GM23338 (cell line): ENCODE measurements at regions not wholly inside any gene's neighbourhood (a gene's known extent, or its start where the extent isn't known, plus 50 kb on each side); places are given as distances from the start of the nearest gene placed in this dataset.

Source experiments
- ATAC-seq: fragments of 200-7000 bp; cut with Tn5 transposase; 3 replicates; pipeline ENCODE4 v1.9.1; 2020
- DNase-seq: peaks from one replicate; pipeline ENCODE4 v3.0.0-alpha.2; 2015; ENCODE audit warnings: low spot score
- H2AFZ ChIP-seq: fragments of 200-600 bp; sonication (generic); 2 replicates; pipeline ENCODE4 v1.8.0; 2016; ENCODE audit warnings: antibody characterized with exemption, mild to moderate bottlenecking, moderate library complexity
- H3F3A ChIP-seq: fragments of 200-600 bp; sonication (generic); replicated peaks from 2 replicates; pipeline ENCODE4 v1.8.0; 2017; ENCODE audit warnings: antibody characterized with exemption, mixed run types, low read depth
- H3K27ac ChIP-seq: fragments of 200-600 bp; sonication (generic); 2 replicates; pipeline ENCODE4 v1.6.1; 2016; ENCODE audit warnings: low read depth
- H3K27me3 ChIP-seq: fragments of 200-600 bp; sonication (generic); 2 replicates; pipeline ENCODE4 v1.8.0; 2016; ENCODE audit warnings: mild to moderate bottlenecking, mixed run types, moderate library complexity; ENCODE audit not compliant: insufficient read depth
- H3K36me3 ChIP-seq: fragments of 200-600 bp; sonication (generic); 2 replicates; pipeline ENCODE4 v1.8.0; 2016; ENCODE audit warnings: mild to moderate bottlenecking; ENCODE audit not compliant: insufficient read depth
- H3K4me1 ChIP-seq: fragments of 200-600 bp; sonication (generic); 2 replicates; pipeline ENCODE4 v1.8.0; 2016; ENCODE audit warnings: mild to moderate bottlenecking, moderate library complexity; ENCODE audit not compliant: insufficient read depth
- H3K4me2 ChIP-seq: fragments of 200-600 bp; sonication (generic); 2 replicates; pipeline ENCODE4 v1.7.1; 2017; ENCODE audit warnings: mixed run types
- H3K4me3 ChIP-seq: fragments of 200-600 bp; sonication (generic); 2 replicates; pipeline ENCODE4 v1.6.1; 2016; ENCODE audit warnings: mixed run types
- H3K79me2 ChIP-seq: fragments of 200-600 bp; sonication (generic); replicated peaks from 2 replicates; pipeline ENCODE4 v1.8.0; 2017; ENCODE audit warnings: mild to moderate bottlenecking; ENCODE audit not compliant: insufficient read depth
- H3K9me2 ChIP-seq: fragments of 200-600 bp; sonication (generic); 2 replicates; pipeline ENCODE4 v1.8.0; 2017; ENCODE audit not compliant: insufficient read depth
- H4K20me1 ChIP-seq: fragments of 200-600 bp; sonication (generic); replicated peaks from 2 replicates; pipeline ENCODE4 v1.8.0; 2017; ENCODE audit warnings: mild to moderate bottlenecking; ENCODE audit not compliant: insufficient read depth
- H3K27ac Mint-ChIP-seq: 2 replicates; pipeline ENCODE4 v1.8.0; 2020; ENCODE audit warnings: inconsistent platforms, mild to moderate bottlenecking, moderate library complexity, mixed read lengths
- H3K27me3 Mint-ChIP-seq: 3 replicates; pipeline ENCODE4 v1.8.0; 2022; ENCODE audit warnings: low read depth, mild to moderate bottlenecking, moderate library complexity, mixed read lengths, inconsistent platforms; ENCODE audit not compliant: insufficient read depth, poor library complexity
- H3K36me3 Mint-ChIP-seq: 3 replicates; pipeline ENCODE4 v1.8.0; 2021; ENCODE audit warnings: low read depth, mild to moderate bottlenecking, inconsistent platforms, moderate library complexity, mixed read lengths
- H3K4me1 Mint-ChIP-seq: 3 replicates; pipeline ENCODE4 v1.8.0; 2020; ENCODE audit warnings: mild to moderate bottlenecking, inconsistent platforms, mixed read lengths
- H3K4me3 Mint-ChIP-seq: 3 replicates; pipeline ENCODE4 v1.8.0; 2021; ENCODE audit warnings: moderate library complexity, mild to moderate bottlenecking, inconsistent platforms, mixed read lengths
- H3K9me3 Mint-ChIP-seq: 3 replicates; pipeline ENCODE4 v1.8.0; 2020; ENCODE audit warnings: moderate library complexity, mild to moderate bottlenecking, inconsistent platforms, mixed read lengths
- CREB1 ChIP-seq: fragments of 250-450 bp; sonication (Bioruptor Pico); IDR thresholded peaks from 2 replicates; pipeline ENCODE4 v1.5.0; 2020; ENCODE audit warnings: low read depth, mild to moderate bottlenecking, moderate library complexity
- ETS1 ChIP-seq: IDR thresholded peaks from 2 replicates; pipeline ENCODE4 v1.6.1; 2016; ENCODE audit warnings: antibody characterized with exemption
- EZH2phosphoT487 ChIP-seq: fragments of 200-600 bp; sonication (generic); IDR thresholded peaks from one replicate; pipeline ENCODE4 v1.8.1; 2018; ENCODE audit warnings: antibody characterized with exemption; ENCODE audit not compliant: unreplicated experiment
- NANOG ChIP-seq: IDR thresholded peaks from 2 replicates; pipeline ENCODE4 v1.6.1; 2016; ENCODE audit warnings: antibody characterized with exemption, borderline replicate concordance
- POLR2AphosphoS5 ChIP-seq: IDR thresholded peaks from 2 replicates; pipeline ENCODE4 v1.6.1; 2016; ENCODE audit warnings: antibody characterized with exemption, low read depth
- ZNF114 ChIP-seq: fragments of 250-450 bp; sonication (Bioruptor Pico); IDR thresholded peaks from 2 replicates; pipeline ENCODE4 v1.5.0; 2020; ENCODE audit warnings: mild to moderate bottlenecking, moderate library complexity
- ZNF331 ChIP-seq: fragments of 250-450 bp; sonication (Bioruptor Pico); IDR thresholded peaks from 2 replicates; pipeline ENCODE4 v1.5.0; 2020; ENCODE audit warnings: low read depth, mild to moderate bottlenecking, moderate library complexity
- ZNF462 ChIP-seq: fragments of 250-450 bp; sonication (Bioruptor Pico); IDR thresholded peaks from 2 replicates; pipeline ENCODE4 v1.5.0; 2020; ENCODE audit warnings: mild to moderate bottlenecking, moderate library complexity
- TF ChIP-seq, protein P1 (sequence below): IDR thresholded peaks from one replicate; pipeline ENCODE4 v1.6.1; 2018; ENCODE audit warnings: antibody characterized with exemption; ENCODE audit not compliant: unreplicated experiment

DNA sequence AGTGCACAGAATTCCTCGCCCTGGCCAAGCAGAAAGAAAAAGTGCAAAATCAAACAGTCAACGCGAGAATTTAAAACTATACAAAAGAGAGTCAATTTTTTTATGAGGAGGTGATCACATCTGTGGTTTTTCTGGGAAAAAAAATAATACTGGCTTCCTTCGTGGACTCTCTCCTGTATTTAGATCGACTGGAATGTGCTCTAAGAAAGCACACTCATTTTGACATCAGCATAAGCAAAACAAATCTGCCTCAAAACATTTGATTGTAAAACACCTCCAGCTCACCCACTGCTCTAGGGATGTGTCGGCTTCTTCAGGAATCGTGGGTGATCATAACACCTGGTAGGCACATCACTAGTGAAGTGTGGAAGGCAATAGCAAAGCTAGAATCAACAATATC, 417.4 kb upstream of the FAT1 start:
- DNase-seq = no peak
- Mint-ChIP-seq H3K9me3 (no peaks in the 10 kb centered on the region), H3K4me3 (no peak overlapping the region), H3K36me3 (no peaks in the 10 kb centered on the region), H3K27ac (no peak overlapping the region), H3K27me3 (peaks cover 5% of the 10 kb centered on the region), H3K4me1 (no peaks in the 10 kb centered on the region)
- TF ChIP-seq ZNF331 (CRISPR knock-in tag) (no peak), NANOG (no peak)
- no peaks in the 10 kb centered on the region for H3K36me3 ChIP-seq
- no peaks in the 10 kb centered on the region for H3K27me3 ChIP-seq
- H3F3A ChIP-seq = no peaks in the 10 kb centered on the region
- H3K79me2 ChIP-seq = no peaks in the 10 kb centered on the region
- no peak overlapping the region for H3K27ac ChIP-seq
- no peak overlapping the region for H3K4me3 ChIP-seq
- H3K9me2 ChIP-seq = no peaks in the 10 kb centered on the region
- H3K4me2 ChIP-seq = no peak overlapping the region
- no peaks in the 10 kb centered on the region for H3K4me1 ChIP-seq
- no peak for ATAC-seq
- no peaks in the 10 kb centered on the region for H4K20me1 ChIP-seq
- H2AFZ ChIP-seq = no peak overlapping the region

- H3K4me1 ChIP-seq = no peaks in the 10 kb centered on the region
- H3K9me2 ChIP-seq = no peaks in the 10 kb centered on the region
- no peaks in the 10 kb centered on the region for H3K9me3 Mint-ChIP-seq
- H3K4me1 Mint-ChIP-seq = no peaks in the 10 kb centered on the region
- H3K27ac ChIP-seq = no peak overlapping the region
- no peaks in the 10 kb centered on the region for H3F3A ChIP-seq
- H3K27me3 Mint-ChIP-seq = no peaks in the 10 kb centered on the region
- no peak for DNase-seq
- H3K4me3 Mint-ChIP-seq = no peak overlapping the region
- no peaks in the 10 kb centered on the region for H3K36me3 ChIP-seq
- H3K4me2 ChIP-seq = no peak overlapping the region
- H3K27ac Mint-ChIP-seq = no peak overlapping the region
- H3K79me2 ChIP-seq = no peaks in the 10 kb centered on the region
- H4K20me1 ChIP-seq = no peaks in the 10 kb centered on the region
- no peak overlapping the region for H3K4me3 ChIP-seq
- no peaks in the 10 kb centered on the region for H3K27me3 ChIP-seq
- ATAC-seq = no peak
- no peak overlapping the region for H2AFZ ChIP-seq
- no peaks in the 10 kb centered on the region; the same call in 2 of the 3 replicates for H3K36me3 Mint-ChIP-seq
- TF ChIP-seq, protein P1, sequence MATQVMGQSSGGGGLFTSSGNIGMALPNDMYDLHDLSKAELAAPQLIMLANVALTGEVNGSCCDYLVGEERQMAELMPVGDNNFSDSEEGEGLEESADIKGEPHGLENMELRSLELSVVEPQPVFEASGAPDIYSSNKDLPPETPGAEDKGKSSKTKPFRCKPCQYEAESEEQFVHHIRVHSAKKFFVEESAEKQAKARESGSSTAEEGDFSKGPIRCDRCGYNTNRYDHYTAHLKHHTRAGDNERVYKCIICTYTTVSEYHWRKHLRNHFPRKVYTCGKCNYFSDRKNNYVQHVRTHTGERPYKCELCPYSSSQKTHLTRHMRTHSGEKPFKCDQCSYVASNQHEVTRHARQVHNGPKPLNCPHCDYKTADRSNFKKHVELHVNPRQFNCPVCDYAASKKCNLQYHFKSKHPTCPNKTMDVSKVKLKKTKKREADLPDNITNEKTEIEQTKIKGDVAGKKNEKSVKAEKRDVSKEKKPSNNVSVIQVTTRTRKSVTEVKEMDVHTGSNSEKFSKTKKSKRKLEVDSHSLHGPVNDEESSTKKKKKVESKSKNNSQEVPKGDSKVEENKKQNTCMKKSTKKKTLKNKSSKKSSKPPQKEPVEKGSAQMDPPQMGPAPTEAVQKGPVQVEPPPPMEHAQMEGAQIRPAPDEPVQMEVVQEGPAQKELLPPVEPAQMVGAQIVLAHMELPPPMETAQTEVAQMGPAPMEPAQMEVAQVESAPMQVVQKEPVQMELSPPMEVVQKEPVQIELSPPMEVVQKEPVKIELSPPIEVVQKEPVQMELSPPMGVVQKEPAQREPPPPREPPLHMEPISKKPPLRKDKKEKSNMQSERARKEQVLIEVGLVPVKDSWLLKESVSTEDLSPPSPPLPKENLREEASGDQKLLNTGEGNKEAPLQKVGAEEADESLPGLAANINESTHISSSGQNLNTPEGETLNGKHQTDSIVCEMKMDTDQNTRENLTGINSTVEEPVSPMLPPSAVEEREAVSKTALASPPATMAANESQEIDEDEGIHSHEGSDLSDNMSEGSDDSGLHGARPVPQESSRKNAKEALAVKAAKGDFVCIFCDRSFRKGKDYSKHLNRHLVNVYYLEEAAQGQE = no peak
- TF ChIP-seq EZH2phosphoT487 (no peak), ZNF114 (no peak), CREB1 (no peak), ETS1 (no peak), POLR2AphosphoS5 (no peak), ZNF462 (no peak), NANOG (no peak)
Observed at GRCh38 chr4:187149229-187149945, 425.7 kb upstream of the FAT1 start.
